Dendritic cell treated with granulocyte-macrophage colony-stimulating factor and Interleukin-4, amounts not matched to agents 40 ng/mL and 50 ng/mL, for 4 days (primary cell): ENCODE measurements at regions not wholly inside any gene's neighbourhood (a gene's known extent, or its start where the extent isn't known, plus 50 kb on each side); places are given as distances from the start of the nearest gene placed in this dataset.
A peak's percentile ranks its signal among the peaks of the same experiment; 100 is the strongest.

ENCODE experiments used
- H3K27ac Mint-ChIP-seq: one replicate; pipeline ENCODE4 v1.8.0; 2022; ENCODE audit warnings: mild to moderate bottlenecking, mixed read lengths
- H3K27me3 Mint-ChIP-seq: one replicate; pipeline ENCODE4 v1.8.0; 2022; ENCODE audit warnings: mild to moderate bottlenecking, mixed read lengths
- H3K36me3 Mint-ChIP-seq: one replicate; pipeline ENCODE4 v1.8.0; 2022; ENCODE audit warnings: low read depth, mixed read lengths
- H3K4me1 Mint-ChIP-seq: one replicate; pipeline ENCODE4 v1.8.0; 2022; ENCODE audit warnings: low read depth, mixed read lengths
- H3K4me3 Mint-ChIP-seq: one replicate; pipeline ENCODE4 v1.8.0; 2022; ENCODE audit warnings: mild to moderate bottlenecking, moderate library complexity, mixed read lengths
- H3K9me3 Mint-ChIP-seq: one replicate; pipeline ENCODE4 v1.8.0; 2022; ENCODE audit warnings: mixed read lengths
- intact Hi-C: fragments of 100-400 bp; cut with micrococcal nuclease; formaldehyde crosslinking; loops from one replicate; pipeline ENCODE4 v1.15.0; 2022

DNA sequence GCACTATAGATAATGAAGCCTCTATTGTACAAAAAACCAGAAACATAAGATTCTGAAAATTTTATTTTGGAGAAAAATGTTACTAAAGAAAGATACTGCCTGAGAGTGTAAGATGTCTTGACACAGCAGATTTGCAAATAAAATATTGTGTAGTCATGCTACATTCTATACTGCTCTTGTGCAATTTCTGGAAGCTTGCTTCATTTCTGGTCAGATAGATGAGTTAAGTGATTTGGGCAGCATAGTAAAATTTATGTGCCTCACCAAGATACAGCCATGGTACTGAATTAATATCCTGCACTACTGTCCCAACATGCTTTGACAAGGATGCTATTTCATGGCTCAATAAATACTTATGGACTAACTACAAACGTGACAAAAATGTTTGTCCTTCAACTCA lies 55.1 kb upstream of the STARD13 start:
- intact Hi-C loops = no loop called here
- no peak overlapping the region for H3K27ac Mint-ChIP-seq

DNA sequence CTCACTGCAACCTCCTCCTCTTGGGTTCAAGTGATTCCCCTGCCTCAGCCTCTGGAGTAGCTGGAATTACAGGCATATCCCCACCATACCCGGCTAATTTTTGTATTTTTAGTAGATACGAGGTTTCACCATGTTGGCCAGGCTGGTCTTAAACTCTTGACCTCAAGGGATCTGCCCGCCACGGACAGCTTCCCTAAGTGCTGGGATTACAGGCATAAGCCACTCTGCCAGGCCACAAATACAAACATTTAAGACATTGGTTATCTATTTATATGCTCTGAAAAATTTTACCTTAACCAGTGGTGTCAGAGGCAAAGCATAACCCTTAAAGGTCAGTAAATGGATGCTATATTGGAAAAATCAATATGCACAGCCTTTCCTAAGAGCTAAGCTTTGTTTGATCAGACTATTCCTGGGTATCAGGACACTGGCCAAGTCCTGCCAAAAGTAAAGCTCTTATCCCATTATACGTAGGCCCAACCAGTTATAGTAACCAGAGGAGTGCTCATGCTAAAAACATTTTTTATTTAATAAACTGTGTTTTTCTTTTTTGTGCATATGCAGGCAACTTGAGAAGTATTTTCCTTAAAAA lies 56.4 kb upstream of the STARD13 start:
- Mint-ChIP-seq H3K4me1 (no peaks in the 10 kb centered on the region), H3K9me3 (no peaks in the 10 kb centered on the region), H3K36me3 (no peaks in the 10 kb centered on the region), H3K27me3 (no peaks in the 10 kb centered on the region), H3K4me3 (no peak overlapping the region), H3K27ac (no peak overlapping the region)
- intact Hi-C loops = no loop called here

More for the DNA sequence above, 55.1 kb upstream of the STARD13 start:
- H3K4me1 Mint-ChIP-seq = no peaks in the 10 kb centered on the region
- H3K27me3 Mint-ChIP-seq = no peaks in the 10 kb centered on the region
- H3K36me3 Mint-ChIP-seq = no peaks in the 10 kb centered on the region
- no peak overlapping the region for H3K4me3 Mint-ChIP-seq
- H3K9me3 Mint-ChIP-seq = no peaks in the 10 kb centered on the region

DNA sequence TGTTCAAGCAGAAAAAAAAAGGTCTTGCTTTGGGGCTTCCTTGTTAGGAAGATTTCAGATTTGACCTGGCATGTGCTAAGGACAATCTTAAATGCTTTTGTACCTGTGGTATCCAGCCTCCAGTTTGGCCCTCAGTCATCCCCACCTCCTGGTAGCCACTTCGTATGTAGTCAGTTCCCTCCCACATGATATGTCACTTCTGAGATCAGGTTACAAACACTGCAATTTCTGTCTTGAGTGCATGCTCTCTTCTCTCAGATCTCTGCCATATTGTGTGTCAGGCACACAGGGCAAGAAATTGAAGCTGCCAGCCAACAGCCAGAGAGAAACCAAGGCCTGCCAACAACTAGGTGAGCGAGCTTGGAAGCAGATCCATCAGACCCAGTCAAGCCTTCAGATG lies 60.3 kb upstream of the STARD13 start:
- Mint-ChIP-seq H3K9me3 (no peaks in the 10 kb centered on the region), H3K4me3 (no peak overlapping the region), H3K36me3 (no peaks in the 10 kb centered on the region), H3K4me1 (peaks cover 20% of the 10 kb centered on the region), H3K27me3 (peaks cover 11% of the 10 kb centered on the region), H3K27ac (no peak overlapping the region)
- intact Hi-C loops = no loop called here

DNA sequence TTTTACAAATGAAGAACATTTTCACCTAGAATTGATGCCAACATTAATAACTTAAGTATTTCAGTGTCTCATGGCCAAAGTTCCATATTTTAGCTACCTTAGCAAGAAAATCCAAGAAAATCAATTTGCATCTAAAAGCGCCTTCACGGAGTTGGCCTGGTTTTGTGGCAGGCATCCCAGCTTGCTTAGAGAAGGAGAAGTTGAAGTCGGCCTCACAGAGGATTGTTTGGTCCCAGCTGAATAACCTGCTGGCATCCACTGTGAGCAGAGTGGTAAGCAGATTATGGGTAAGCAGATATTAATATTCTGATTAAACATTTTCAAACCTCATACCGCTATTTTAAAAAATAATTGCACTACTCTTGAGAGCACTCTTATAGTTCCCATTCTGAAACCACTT lies 62.3 kb upstream of the STARD13 start:
- Mint-ChIP-seq H3K4me3 (no peak overlapping the region), H3K9me3 (no peaks in the 10 kb centered on the region), H3K4me1 (peaks cover 31% of the 10 kb centered on the region), H3K27ac (no peak overlapping the region), H3K36me3 (no peaks in the 10 kb centered on the region), H3K27me3 (peaks cover 11% of the 10 kb centered on the region)
- intact Hi-C loops = no loop called here

DNA sequence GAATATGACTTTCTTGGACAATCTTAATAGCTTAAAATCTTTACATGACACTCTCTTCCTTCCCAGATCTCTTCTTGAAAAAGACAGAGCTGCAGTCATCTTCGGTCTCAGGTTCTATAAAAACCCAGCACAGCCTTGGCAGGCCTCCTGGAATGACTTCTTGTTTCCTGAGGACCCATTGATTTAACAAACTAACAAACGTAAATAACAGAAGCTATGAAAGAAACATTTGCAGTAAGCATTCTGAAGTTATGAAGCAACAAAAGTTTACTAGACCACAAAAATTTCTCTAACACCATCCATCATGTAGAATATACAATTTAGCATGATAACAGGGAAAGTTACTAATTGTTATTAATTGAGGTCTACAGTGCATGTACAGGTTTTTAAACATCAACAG lies 62.8 kb upstream of the STARD13 start:
- intact Hi-C loops = no loop called here
- H3K4me1 Mint-ChIP-seq = peaks cover 36% of the 10 kb centered on the region
- peaks cover 11% of the 10 kb centered on the region for H3K27me3 Mint-ChIP-seq
- no peak overlapping the region for H3K27ac Mint-ChIP-seq
- no peaks in the 10 kb centered on the region for H3K9me3 Mint-ChIP-seq
- no peak overlapping the region for H3K4me3 Mint-ChIP-seq
- H3K36me3 Mint-ChIP-seq = no peaks in the 10 kb centered on the region

DNA sequence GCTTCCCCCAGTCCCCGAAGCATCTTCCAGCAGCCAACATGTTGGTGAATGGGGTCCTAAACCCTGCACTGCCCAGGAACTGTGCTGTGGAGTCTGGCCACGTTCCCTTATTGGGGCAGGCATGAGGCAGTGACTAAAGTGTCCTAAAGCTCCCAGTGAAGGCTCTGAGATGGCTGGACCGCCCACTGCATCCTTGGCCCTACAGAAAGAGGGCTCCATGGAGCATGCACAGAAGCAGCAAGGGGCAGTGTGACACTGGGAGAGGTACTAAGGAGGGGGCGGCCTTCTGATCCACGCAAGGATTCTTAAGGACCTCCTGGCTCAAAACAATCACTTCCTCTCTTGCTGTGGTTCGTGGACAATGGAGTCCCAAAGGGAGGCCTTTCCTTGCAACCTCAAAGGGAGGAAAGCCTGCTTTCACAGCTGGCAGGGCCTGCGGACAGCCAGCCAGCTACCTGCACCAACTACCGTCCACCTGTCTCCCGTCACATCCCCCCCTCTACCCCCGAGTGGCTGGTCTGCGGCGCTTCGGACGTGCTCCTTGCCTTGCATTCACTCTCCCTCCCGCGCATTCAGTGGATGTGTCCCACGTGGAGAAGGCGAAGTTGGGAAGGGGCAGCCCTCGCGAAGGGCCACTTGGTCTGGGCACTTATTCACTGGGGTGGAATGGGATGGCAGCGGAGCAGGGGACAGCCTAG lies 63.9 kb upstream of the STARD13 start:
- Mint-ChIP-seq H3K27ac (peak overlapping the region; percentile 84), H3K27me3 (peaks cover 11% of the 10 kb centered on the region), H3K36me3 (no peaks in the 10 kb centered on the region), H3K9me3 (no peaks in the 10 kb centered on the region), H3K4me3 (peak overlapping the region; percentile 88), H3K4me1 (peaks cover 47% of the 10 kb centered on the region)
- intact Hi-C loops = no loop called here

DNA sequence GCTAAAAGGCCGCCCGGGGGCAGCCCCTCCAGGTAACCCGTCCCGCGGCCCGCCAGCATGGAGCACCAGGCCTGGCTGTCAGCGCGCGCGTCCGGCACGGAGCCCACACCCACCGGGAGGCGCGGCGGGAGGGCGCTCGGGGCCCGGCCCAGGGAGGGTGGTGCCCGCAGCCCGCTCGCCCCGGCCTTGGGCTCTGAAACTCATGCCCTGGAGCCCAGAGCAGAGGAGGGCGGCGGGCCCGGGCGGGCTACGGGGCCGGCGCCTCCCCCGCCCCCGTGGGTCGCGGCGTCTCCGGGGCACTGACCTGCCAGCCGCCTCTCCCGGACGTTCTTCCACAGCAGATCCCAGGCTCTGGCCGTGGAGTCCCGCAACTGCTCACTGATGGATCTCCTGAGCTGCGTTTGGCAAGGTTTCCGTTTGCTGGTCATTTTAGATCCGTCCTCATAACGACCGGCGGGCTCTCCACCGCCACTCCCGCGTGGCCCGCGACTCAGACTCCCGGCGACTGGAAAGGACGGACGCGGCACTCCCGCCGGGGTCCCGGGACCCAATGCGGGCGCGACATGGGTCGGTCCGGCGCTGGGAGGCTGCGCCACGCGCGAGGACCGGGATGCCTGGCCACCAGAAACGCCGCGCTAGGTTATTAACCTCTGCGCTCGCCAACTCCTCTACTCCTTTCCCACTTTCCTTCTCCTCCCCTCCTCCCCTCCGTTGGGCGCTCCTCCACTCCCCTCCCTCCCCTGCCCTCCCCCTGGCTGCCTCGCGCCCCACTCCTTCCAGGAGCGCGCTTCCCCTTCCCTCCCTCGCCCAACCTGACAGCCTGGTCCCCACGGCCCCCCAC lies 64.7 kb upstream of the STARD13 start:
- H3K27ac Mint-ChIP-seq = peak overlapping the region; percentile 84
- H3K36me3 Mint-ChIP-seq = no peaks in the 10 kb centered on the region
- H3K4me3 Mint-ChIP-seq = peak overlapping the region; percentile 88
- no peaks in the 10 kb centered on the region for H3K9me3 Mint-ChIP-seq
- H3K27me3 Mint-ChIP-seq = peaks cover 11% of the 10 kb centered on the region
- peaks cover 51% of the 10 kb centered on the region for H3K4me1 Mint-ChIP-seq
- intact Hi-C loops = loop anchor here (5.0 kb wide), 1 partner anchor 372 kb away; no protein-coding TSS in a partner anchor

DNA sequence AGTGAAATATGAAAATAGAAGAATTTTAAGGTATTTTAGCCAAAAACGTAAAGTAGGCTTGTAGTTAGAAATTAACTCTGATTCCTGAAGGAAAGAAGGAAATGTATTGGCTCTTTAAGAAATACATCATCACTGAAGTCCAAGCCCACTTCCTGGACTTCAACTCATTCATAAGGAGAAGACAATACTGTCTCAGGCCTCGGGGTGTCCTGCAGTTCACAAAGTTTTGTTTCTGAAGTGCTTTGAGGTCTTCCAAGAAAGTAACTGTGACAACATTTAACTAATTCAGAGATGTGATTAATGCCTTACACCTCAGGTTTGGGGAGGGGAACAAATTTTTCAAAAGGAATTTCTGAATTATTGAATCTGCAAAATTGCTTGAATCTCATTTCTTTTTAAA lies 65.8 kb upstream of the STARD13 start:
- intact Hi-C loops = loop anchor here (5.0 kb wide), 1 partner anchor 371 kb away; no protein-coding TSS in a partner anchor
- H3K27ac Mint-ChIP-seq = no peak overlapping the region

DNA sequence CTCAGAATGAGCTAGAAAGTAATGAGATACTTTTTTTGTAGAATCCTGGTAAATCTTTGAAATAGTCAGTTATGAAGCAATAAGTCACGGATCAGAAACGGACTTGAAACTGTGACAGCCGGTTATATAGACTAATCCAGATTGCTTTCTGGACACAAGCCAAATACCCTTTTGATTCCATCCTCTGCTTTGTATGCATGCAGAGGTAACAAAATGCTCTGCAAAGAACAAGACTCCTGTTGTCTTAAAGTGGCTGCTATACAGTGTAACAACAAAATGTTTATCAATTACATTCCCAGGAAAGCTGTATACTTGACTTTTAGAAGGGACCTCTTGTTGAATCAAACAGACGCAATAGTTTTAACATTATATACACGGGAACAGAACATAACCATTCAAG lies 66.5 kb upstream of the STARD13 start:
- H3K4me1 Mint-ChIP-seq = peaks cover 63% of the 10 kb centered on the region
- no peaks in the 10 kb centered on the region for H3K36me3 Mint-ChIP-seq
- peak overlapping the region; percentile 92 for H3K27ac Mint-ChIP-seq
- peaks cover 11% of the 10 kb centered on the region for H3K27me3 Mint-ChIP-seq
- no peak overlapping the region for H3K4me3 Mint-ChIP-seq
- intact Hi-C loops = loop anchor here (2.0 to 5.0 kb wide), 2 partner anchors 191 to 370 kb away; no protein-coding TSS in a partner anchor
- no peaks in the 10 kb centered on the region for H3K9me3 Mint-ChIP-seq

More for the DNA sequence above, 65.8 kb upstream of the STARD13 start:
- Mint-ChIP-seq H3K4me1 (peaks cover 62% of the 10 kb centered on the region), H3K4me3 (peak overlapping the region; percentile 9), H3K27me3 (peaks cover 11% of the 10 kb centered on the region), H3K36me3 (no peaks in the 10 kb centered on the region), H3K9me3 (no peaks in the 10 kb centered on the region)

DNA sequence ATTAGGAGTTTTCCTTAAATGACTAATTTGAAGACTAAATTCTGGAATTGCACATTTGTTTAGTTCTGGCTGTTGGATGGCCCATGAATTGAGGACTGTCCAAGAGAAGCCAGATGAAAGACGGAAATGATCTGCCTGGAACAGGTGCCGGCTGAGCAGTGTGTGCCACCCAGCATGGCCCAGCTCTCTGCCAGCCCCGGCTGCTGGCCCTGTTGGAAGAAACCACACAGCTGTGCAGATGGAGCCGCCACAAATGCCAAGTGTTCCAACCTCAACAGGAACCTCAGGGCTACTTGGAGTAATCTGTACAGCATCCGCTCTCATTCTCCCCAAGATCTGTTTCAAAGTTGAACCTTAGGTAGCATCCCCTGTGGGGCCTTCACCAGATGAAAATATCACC lies 67.0 kb upstream of the STARD13 start:
- no peaks in the 10 kb centered on the region for H3K36me3 Mint-ChIP-seq
- intact Hi-C loops = loop anchor here (2.0 to 5.0 kb wide), 2 partner anchors 190 to 370 kb away; no protein-coding TSS in a partner anchor
- no peaks in the 10 kb centered on the region for H3K9me3 Mint-ChIP-seq
- no peak overlapping the region for H3K4me3 Mint-ChIP-seq
- H3K4me1 Mint-ChIP-seq = peaks cover 63% of the 10 kb centered on the region
- peak overlapping the region; percentile 92 for H3K27ac Mint-ChIP-seq
- H3K27me3 Mint-ChIP-seq = peaks cover 11% of the 10 kb centered on the region

DNA sequence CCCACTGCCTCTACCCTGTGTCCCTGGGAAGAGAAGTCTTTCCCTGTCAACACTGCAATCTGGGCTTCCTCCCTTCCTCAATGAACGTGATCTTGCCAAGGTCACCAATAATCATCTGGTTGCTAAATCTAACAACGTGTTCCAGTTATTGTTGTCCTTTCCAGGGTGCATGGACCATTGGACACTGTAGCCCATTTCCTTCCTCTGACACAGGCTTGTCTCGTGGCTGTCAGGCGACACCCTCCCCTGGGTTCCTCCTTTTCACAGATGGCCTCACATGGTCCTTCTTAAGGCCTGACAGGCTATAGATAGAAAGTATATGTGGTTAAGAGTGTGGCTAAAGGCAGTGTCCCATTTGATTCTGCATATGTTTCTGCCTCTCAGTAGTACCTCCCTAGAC lies 67.7 kb upstream of the STARD13 start:
- Mint-ChIP-seq H3K4me3 (peak overlapping the region; percentile 41), H3K9me3 (no peaks in the 10 kb centered on the region), H3K36me3 (no peaks in the 10 kb centered on the region), H3K27me3 (peaks cover 11% of the 10 kb centered on the region), H3K4me1 (peaks cover 61% of the 10 kb centered on the region), H3K27ac (peak overlapping the region; percentile 92)
- intact Hi-C loops = loop anchor here (2.0 to 5.0 kb wide), 2 partner anchors 190 to 369 kb away; no protein-coding TSS in a partner anchor

DNA sequence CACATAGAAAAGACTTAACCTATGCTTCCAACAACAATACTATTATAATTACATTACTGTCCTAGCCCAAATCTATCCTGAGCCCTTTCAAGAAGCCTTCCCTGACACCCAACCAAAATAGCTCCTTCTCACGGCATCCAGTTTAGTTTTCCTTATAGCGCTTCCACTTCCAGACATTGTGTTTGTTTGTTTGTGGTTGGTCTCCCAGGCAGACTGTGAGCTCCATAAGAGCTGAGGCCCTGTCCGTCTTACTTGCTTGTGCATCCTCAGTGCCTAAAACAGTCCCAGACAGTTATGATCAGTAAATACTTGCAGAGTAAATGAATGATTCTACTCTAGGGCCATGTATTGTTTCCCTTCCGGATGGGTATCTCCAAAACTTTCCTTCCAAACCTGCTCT lies 68.1 kb upstream of the STARD13 start:
- H3K4me1 Mint-ChIP-seq = peaks cover 58% of the 10 kb centered on the region
- intact Hi-C loops = loop anchor here (2.0 to 5.0 kb wide), 2 partner anchors 189 to 369 kb away; no protein-coding TSS in a partner anchor
- no peaks in the 10 kb centered on the region for H3K36me3 Mint-ChIP-seq
- H3K4me3 Mint-ChIP-seq = no peak overlapping the region
- H3K9me3 Mint-ChIP-seq = no peaks in the 10 kb centered on the region
- peaks cover 11% of the 10 kb centered on the region for H3K27me3 Mint-ChIP-seq
- peak overlapping the region; percentile 92 for H3K27ac Mint-ChIP-seq

DNA sequence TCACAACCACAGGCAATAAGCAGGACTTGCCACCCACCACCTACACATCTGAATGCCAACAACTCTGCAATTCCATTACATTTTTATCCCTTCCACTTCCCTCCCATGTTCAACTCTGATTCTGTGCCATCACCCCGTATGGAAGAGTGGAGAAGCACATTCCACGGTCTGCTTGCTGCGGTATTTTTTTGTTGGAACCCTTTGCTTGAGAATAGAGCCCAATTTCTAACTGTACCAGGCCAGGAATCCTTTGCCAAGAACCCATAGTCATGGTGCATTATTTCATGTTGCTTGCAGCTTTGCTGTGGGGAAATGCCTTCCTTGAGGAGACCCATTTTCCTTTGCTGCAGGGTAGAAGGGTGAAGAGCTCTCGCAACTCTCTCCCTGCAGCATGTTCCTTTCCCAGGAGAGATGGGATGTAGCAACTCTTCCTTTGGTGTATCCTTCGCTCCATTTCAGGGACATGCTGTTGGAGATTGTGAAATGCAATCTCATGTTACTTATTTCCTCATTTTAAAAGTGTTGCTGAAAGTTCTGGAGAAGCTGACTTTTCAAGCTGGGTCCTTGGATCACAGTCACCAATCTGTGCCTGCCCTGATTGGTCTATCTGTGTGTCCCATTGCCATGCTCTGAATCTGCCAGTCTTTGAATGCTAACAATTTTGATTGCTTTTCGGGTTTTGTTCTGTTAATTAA lies 69.8 kb upstream of the STARD13 start:
- Mint-ChIP-seq H3K27me3 (peaks cover 2% of the 10 kb centered on the region), H3K9me3 (no peaks in the 10 kb centered on the region), H3K4me1 (peaks cover 47% of the 10 kb centered on the region), H3K4me3 (no peak overlapping the region), H3K27ac (peak overlapping the region; percentile 85), H3K36me3 (no peaks in the 10 kb centered on the region)
- intact Hi-C loops = no loop called here
